Ectodermal cell (in vitro differentiated cells): ENCODE measurements at regions not wholly inside any gene's neighbourhood (a gene's known extent, or its start where the extent isn't known, plus 50 kb on each side); places are given as distances from the start of the nearest gene placed in this dataset.

Experiments
- H3K27ac ChIP-seq: 2 replicates; pipeline ENCODE4 v1.7.0; 2013; ENCODE audit warnings: mild to moderate bottlenecking, low read depth, low read length; ENCODE audit not compliant: insufficient read depth, poor library complexity, severe bottlenecking
- H3K27me3 ChIP-seq: 2 replicates; pipeline ENCODE4 v1.7.0; 2013; ENCODE audit warnings: mild to moderate bottlenecking, low read length; ENCODE audit not compliant: insufficient read depth, control insufficient read depth, poor library complexity, severe bottlenecking
- H3K36me3 ChIP-seq: one replicate; pipeline ENCODE4 v1.7.0; 2013; ENCODE audit warnings: low read length; ENCODE audit not compliant: control insufficient read depth, insufficient read depth
- H3K4me1 ChIP-seq: one replicate; pipeline ENCODE4 v1.7.0; 2013; ENCODE audit warnings: low read length; ENCODE audit not compliant: control insufficient read depth, insufficient read depth
- H3K4me3 ChIP-seq: 2 replicates; pipeline ENCODE4 v1.7.0; 2013; ENCODE audit warnings: low read depth, low read length, control low read depth; ENCODE audit not compliant: insufficient read depth
- H3K9me3 ChIP-seq: 2 replicates; pipeline ENCODE4 v1.7.0; 2013; ENCODE audit warnings: mild to moderate bottlenecking, low read length, moderate library complexity; ENCODE audit not compliant: control insufficient read depth
- WGBS, 2 experiments: methylation state at CpG; one replicate each; pipeline ENCODE4 v1.1.7; 2013; ENCODE audit warnings: missing lambda C conversion rate in 2 of 2; 5-methylcytosine and 5-hydroxymethylcytosine counted together

DNA sequence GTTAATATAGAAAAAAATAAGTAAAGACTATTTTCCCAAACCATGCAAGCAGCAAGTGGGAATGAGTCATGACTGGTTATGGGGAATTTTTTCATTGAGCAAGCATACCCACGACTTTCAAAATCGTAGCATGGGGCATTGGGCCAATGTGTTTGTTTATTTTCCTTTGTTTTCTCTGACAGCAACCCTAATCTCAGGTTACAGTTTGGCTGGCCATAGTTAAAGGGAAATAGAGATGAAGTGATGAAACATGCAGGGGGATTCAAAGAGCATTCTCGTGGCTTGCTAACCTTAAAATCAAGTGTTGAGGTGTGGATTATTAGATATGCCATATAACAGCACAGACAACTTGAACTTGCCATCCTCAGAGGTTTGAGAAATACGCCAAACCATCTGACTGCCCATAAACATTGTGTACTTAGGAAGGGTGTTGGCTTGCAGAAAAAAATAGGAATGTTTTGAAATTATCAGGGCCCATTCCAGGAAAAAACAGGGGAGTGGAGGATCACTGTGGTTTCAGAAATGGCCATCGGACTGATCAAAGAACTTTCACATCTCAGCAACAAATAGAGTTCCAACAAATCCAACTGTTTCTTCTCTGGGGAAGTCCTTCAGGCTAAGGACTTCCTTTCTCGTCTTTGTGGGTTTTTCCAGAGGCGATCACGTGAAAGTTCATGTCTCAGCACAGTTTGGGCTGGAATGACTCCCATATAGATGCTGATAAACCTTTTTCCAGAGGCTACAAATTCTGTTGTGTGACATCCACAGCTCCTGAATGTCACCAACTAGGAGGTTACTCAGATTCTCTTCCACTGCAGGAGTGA is 259.1 kb downstream of the SYK start:
- Histone ChIP-seq H3K27me3 (no peaks in the 10 kb centered on the region), H3K36me3 (no peaks in the 10 kb centered on the region), H3K4me1 (no peaks in the 10 kb centered on the region), H3K4me3 (no peak overlapping the region), H3K27ac (no peak overlapping the region), H3K9me3 (no peaks in the 10 kb centered on the region)
- WGBS, 2 experiments: 75 to 81% methylated on average over 8 of the region's 8 CpGs

DNA sequence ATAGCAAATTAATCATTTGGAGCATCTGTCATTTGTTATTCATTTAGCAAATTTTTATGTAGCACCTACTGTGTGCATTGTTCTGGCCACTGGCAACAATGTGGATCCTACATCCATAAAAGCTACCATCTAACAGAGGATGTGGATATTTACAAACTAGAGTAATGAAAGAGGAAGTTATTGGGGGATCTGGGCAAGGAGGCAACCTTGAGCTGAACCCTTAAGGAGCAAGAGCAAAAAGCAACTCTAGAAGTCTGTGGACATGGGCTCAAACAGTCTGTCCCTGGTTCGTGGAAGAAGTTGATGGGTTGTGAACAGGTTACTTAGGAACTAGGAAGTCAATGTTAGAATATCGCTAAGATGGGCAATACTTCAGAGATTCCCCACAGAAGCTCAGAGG is 259.9 kb downstream of the SYK start:
- Histone ChIP-seq H3K27ac (no peak overlapping the region), H3K36me3 (no peaks in the 10 kb centered on the region), H3K27me3 (no peaks in the 10 kb centered on the region), H3K4me3 (no peak overlapping the region), H3K9me3 (no peaks in the 10 kb centered on the region), H3K4me1 (no peaks in the 10 kb centered on the region)
- WGBS, 2 experiments: 95% methylated on average over 2 of the region's 2 CpGs

DNA sequence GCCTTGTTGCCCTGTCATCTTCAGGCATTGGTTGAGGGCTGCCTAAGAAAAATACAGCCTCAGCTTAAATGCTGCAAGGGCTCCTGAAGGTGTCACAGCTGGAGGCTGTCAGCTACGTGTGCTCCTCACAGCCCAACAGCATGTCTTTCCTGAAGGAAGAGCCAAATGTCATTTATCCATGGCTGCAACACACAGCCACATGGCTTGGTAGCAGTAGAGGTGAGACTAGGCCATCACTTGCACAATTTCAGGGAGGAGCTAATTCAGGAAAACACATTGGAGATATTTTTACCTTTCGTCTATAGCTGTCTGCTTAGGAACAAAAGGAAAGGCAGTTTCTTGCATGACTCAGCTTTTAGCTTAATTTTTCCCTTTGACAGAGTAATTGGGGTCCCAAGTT is 260.7 kb downstream of the SYK start:
- H3K9me3 ChIP-seq: no peaks in the 10 kb centered on the region

DNA sequence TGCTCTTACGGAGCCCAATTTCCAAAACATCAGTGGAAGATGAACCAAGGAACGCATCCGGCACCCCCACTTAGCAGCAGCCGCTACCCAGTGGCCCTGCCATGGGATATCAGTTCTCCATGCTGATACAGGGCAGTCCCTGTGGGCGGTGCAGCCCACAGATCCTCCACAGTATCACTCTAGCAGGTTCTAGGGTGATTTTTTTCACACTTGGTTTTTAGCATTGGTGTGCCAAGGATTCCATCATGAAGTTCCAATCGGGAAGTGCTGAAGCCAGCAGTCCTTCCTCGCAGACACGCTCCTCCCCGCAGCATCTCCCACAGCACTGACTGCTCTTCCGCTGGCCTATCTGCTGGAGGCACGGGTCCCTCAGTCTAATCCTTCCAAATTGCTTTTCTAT is 261.9 kb downstream of the SYK start:
- Histone ChIP-seq H3K27ac (no peak overlapping the region), H3K36me3 (no peaks in the 10 kb centered on the region), H3K27me3 (no peaks in the 10 kb centered on the region), H3K4me3 (no peak overlapping the region), H3K9me3 (no peaks in the 10 kb centered on the region), H3K4me1 (no peaks in the 10 kb centered on the region)
- 95 to 97% methylated on average over 11 of the region's 11 CpGs for whole genome bisulfite sequencing, 2 experiments

More for the DNA sequence above, 260.7 kb downstream of the SYK start:
- WGBS, 2 experiments: 79 to 86% methylated on average over 2 of the region's 2 CpGs
- Histone ChIP-seq H3K4me1 (no peaks in the 10 kb centered on the region), H3K27ac (no peak overlapping the region), H3K27me3 (no peaks in the 10 kb centered on the region), H3K36me3 (no peaks in the 10 kb centered on the region), H3K4me3 (no peak overlapping the region)

DNA sequence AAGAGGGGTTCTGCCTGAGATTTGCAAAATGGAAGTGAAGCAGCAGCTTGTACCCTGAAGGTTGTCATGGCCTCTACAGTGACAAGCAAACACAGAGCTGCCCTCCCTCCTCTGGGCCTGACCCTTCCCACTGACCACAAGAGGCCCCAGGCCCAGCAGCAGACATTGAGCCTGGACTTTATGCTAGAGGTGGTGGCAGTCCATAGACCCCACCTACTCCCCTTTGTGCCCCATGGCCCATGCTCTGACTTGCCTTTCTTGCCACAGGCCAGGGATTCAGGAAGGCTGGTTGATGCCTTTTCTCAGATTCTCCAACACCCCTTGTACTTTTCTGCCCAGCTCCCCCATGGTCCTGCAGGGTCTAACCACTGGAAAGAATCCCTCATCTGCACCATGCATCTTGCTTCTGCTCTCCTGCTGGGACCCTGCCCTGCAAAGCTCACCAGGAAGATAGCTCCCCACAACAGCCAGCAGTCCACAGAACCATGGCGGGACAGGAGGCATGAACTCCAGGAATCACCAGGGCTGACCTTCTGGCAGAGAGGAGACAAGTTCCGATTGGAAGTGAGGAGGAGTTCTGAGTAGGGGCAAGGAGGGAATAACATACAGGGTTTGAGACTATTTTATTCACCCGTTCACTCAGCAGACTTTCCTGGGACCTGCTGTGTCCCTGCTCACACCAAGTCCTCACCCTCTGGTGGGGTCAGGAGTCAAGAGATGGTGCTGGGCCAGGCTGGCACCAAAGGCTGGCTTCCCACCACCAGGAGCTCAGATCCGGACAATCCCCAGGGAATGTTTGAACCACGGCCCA is 263.8 kb downstream of the SYK start:
- H3K27ac ChIP-seq: no peak overlapping the region
- H3K36me3 ChIP-seq: no peaks in the 10 kb centered on the region
- no peak overlapping the region for H3K4me3 ChIP-seq
- no peaks in the 10 kb centered on the region for H3K27me3 ChIP-seq
- no peaks in the 10 kb centered on the region for H3K9me3 ChIP-seq
- no peaks in the 10 kb centered on the region for H3K4me1 ChIP-seq
- WGBS, 2 experiments: 95 to 96% methylated on average over 5 of the region's 5 CpGs

DNA sequence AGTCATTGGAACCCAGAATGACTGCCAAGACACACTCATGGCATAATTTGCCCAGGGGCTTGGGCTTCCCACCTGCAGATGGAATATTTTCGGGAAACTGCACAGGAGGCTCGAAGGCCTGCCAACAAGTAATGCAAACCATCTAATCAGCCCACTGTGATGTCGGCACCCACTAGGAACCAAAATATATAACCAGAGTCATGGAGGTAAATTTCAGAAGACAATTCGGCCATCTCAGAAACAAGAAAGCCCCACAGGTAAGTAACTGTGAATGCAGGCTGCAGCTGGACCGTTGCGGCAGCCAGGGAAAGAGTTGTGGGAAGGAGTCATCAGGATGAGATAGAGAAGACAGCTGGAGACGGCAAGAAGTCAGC is 264.4 kb downstream of the SYK start:
- Histone ChIP-seq H3K36me3 (no peaks in the 10 kb centered on the region), H3K27ac (no peak overlapping the region), H3K27me3 (no peaks in the 10 kb centered on the region), H3K4me1 (no peaks in the 10 kb centered on the region), H3K9me3 (no peaks in the 10 kb centered on the region), H3K4me3 (no peak overlapping the region)
- 92 to 95% methylated on average over 7 of the region's 7 CpGs for WGBS, 2 experiments

DNA sequence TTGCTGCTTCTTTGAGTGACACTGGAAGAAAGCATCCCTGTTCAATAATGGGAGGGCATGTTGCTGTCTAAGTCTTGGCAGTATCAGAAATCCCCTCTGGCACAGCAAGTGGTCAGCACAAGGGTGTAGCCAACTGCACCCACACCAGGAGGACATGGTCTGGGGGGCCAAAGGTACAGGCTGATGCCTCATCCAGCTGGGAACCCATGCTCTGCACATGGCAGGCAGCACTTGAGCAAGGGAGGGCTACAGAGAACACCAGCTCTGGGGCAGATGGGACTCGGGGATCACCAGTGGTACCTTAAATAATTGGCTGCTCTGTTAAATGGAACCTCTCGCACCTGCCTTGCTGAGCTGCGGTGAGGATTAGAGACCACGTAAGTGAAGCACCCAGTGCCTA is 265.2 kb downstream of the SYK start:
- H3K4me1 ChIP-seq: no peaks in the 10 kb centered on the region
- WGBS, 2 experiments: 94 to 95% methylated on average over 4 of the region's 4 CpGs
- H3K27ac ChIP-seq: no peak overlapping the region
- no peaks in the 10 kb centered on the region for H3K27me3 ChIP-seq
- no peaks in the 10 kb centered on the region for H3K9me3 ChIP-seq
- no peaks in the 10 kb centered on the region for H3K36me3 ChIP-seq
- H3K4me3 ChIP-seq: no peak overlapping the region

DNA sequence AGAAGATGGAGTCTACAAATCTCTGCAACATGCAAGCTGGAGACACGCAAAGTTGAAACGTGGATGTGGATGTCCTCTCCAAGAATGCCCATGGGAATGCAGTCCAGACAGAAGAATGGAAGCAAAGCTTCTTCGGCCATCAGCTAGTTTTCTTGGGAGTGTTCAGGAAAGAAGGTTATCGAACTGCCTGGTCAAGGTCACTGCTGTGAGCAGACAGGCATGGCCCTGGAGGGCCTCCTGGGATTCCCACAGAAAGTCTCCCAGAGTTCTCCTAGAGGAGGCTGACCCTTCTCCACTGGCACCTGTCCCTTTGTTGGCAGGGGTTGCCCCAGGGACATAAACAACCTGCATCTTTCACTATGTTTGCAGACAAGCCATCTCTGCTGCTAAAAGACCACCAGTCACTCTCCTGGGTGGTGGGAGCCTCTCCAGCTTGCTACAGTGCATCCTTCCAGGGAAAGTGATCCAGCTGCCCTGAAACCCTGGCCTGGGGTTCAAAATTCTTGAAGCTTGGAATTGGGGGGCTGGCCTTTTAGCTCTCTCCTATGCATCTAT is 265.8 kb downstream of the SYK start:
- 95% methylated on average over 4 of the region's 4 CpGs for WGBS, 2 experiments
- Histone ChIP-seq H3K36me3 (no peaks in the 10 kb centered on the region), H3K27ac (no peak overlapping the region), H3K4me3 (no peak overlapping the region), H3K27me3 (no peaks in the 10 kb centered on the region), H3K4me1 (no peaks in the 10 kb centered on the region), H3K9me3 (no peaks in the 10 kb centered on the region)

DNA sequence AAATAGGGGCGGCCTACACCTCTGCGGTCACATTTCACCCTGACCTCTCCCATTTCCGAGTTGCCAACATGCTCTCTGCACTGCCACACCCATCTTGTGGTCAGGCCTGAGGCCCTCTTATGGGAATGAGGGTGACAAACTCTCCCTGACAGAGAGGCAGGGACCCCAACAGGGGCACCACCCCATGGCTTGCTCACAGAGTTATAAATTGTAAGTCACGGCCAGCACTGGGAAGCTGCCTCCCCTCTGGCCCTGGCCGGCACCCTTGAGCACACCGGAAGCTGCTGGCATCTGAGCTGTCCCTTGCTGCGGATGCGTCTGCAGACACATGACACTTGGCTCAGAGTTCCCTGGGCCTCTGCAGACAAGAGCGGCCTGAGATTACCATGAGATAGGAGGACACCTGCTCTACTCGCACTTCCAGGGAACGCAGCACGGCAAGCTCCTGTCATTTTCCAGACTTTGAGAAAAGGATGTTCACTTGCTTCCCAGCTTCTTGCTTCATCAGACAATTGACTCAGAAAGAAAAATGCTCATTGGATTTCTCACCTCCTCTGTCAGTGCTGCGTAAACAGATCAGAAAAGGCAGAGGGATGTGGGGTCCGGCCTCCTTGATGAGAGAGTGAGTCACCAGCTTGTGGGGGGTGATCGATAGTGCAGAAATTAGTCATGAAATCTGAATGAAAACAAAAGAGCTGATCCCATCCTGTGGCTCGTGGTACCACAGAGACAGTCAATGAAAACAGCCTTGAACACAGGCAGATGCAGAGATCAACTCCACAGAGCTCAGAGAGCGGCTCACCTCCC is 269.8 kb downstream of the SYK start:
- no peaks in the 10 kb centered on the region for H3K36me3 ChIP-seq
- no peaks in the 10 kb centered on the region for H3K4me1 ChIP-seq
- H3K27ac ChIP-seq: no peak overlapping the region
- WGBS, 2 experiments: 89% methylated on average over 17 of the region's 17 CpGs
- H3K4me3 ChIP-seq: no peak overlapping the region
- no peaks in the 10 kb centered on the region for H3K27me3 ChIP-seq
- H3K9me3 ChIP-seq: no peaks in the 10 kb centered on the region
